CD1c-positive myeloid dendritic cell (primary cell): ENCODE measurements at regions not wholly inside any gene's neighbourhood (a gene's known extent, or its start where the extent isn't known, plus 50 kb on each side); places are given as distances from the start of the nearest gene placed in this dataset.
"Not testable (repeated sequence)": the region's sequence is repeated elsewhere in the genome, so short reads cannot be mapped to it uniquely, and the experiment has no call there.

Source experiments
- DNase-seq: peaks from one replicate; pipeline ENCODE4 v3.0.0-alpha.2; 2016; ENCODE audit errors: extremely low spot score

DNA sequence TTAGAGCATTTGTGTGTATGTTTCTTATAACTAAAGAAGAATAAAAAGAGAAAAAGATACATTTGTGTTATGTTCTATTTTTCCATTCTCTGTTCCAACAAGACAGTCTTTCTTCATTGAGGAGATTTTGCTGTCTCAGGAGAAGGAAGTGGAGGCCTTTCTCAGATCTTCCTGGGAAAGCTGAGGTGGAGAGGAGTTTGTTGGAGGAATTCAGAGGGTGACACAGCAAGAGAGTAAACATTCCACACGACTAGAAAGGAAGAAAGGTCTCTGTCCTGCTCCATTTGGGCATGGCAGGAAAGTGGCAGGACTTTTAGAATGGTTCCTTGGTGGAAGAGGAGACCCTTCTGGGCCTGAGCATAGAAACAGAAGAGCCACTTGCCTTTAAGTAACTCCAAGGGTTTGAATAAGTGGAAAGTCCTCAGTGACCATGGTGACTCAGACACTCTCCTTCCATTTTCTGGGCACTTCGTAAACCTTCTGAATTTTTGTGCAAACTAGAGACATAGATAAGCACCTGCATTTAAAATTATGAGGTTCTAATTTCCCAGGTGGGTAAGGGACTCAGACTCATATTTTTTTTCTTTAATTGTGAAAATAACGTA is 52.3 kb upstream of the COL5A2 start:
- DNase-seq = no peak

DNA sequence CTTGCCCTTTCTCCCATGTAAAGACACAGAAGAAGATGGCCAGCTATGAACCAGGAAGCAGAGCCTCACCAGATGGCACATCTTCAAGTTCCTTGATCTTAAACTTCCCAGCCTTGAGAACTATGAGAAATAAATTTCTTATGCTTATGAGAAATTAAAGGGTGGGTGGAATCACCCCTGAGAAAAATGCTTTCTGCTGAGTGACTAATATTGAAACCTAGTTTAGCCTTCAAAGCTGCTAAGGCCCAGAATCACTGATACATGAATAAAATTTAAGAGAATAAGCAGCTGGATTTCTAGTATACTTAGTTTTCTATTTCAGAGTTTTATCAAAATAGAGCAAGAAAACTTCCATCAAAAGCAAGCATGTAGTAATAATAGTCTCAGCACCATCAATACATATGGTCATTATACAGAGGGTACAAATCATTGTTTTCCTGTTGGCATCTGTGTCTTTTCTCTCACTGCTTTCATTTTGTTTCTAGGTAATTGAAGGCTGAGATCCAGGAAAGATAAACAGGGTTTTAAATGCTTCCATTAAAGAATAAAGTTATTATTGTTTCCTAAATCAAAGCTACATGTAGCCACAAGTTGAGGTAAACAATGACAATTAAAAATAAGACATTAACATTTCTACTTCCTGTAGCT is 53.3 kb upstream of the COL5A2 start:
- no peak for DNase-seq

DNA sequence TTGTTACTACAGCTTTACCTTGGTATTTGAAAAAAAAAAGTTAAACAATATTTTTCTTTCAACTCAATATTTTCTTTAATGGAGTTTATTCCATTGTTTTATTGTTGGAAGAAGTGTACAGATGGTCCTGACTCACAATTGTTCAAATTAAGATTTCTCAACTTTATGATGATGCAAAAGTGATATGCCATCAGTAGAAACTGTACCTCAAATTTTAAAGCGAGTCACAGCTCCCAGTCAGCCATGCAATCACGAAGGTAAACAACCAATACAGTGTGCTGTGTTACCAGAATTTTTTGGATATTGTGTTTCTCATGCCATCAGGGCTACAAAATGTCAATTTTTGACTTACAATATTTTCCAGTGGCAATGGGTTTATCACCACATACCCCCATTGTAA is 54.0 kb upstream of the COL5A2 start:
- no peak for DNase-seq

DNA sequence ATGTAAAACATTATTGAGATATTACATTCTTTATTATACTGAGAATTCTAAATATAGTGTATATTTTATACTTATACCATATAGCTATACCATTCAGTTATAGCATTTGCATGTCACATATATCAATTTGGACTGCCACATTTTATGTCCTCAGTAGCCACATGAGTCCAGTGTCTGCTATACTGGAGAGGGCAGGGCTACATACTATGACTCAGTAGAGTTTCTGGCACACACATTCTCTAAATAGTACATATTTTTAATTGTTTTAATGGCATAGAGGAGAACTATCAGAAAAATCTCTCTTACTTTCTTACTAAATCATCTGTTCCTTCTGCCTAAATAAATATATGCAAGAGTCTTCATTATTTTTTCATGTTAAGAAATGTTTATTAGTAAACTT is 55.4 kb upstream of the COL5A2 start:
- DNase-seq = no peak

GRCh38 chr2:189236066-189236465 is 56.5 kb upstream of the COL5A2 start:
- no peak for DNase-seq

DNA sequence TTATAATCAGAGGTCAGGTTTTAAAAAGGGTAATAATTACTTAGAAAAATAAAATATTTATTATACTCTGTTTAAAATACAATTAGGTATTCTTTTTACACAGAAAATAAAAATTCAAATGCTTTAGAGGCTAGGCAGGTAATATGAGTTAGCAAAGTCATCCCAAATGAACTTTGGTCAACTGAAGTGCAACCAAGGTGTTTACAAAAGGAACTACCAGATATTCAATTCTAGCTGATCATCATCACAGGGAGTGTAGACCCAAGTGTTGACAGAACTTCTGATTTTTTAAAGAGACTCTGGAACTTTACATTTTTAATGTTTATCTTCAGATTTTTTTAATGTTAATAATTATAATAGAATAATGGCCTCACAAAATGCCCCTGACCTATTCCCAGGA is 59.3 kb upstream of the COL5A2 start:
- no peak for DNase-seq

GRCh38 chr2:189243843-189244242 is 64.3 kb upstream of the COL5A2 start:
- not testable (repeated sequence) for DNase-seq

- DNase-seq = no peak
Observed at GRCh38 chr2:189247276-189247675, 67.7 kb upstream of the COL5A2 start.

DNA sequence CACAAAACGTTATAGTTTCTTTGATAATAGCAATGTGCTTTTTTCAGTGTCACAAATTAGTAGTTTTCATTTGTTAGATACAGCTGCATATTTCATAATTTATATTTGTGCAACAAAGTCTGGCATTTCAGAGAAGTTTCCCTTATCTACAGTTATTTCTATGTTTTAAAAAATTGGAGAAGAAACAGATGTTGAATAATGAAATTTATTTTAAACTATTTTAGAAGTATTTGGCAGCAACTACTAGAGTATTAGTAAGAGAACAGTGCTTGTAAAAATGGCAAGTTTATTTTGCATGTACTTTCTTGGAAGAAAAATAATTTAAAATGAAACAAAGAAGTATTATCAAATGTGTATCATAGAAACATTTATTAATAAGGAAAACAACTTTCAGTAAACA is 68.6 kb upstream of the COL5A2 start:
- DNase-seq = no peak

DNA sequence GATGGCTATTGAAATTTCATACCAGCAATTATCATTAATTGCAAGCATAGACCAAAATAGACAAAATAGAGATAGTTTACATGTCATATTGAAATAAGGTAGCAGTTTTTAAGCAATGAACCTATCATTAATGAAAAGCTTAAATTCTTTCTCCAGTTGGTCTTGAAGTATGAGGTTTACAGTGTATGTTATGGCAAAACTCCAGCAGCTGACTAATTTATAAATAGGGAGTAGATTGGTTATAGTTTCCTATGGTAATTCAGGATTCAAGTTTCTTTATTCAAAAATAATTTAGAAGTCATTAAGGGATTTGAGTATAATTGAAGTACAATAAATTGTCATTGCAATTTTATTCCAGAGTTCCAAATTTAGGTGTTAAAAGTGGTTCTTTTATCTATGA is 69.6 kb upstream of the COL5A2 start:
- DNase-seq = no peak

GRCh38 chr2:189249901-189250300 is 70.3 kb upstream of the COL5A2 start:
- no peak for DNase-seq

GRCh38 chr2:189252991-189253675 is 73.6 kb upstream of the COL5A2 start:
- no peak for DNase-seq

DNA sequence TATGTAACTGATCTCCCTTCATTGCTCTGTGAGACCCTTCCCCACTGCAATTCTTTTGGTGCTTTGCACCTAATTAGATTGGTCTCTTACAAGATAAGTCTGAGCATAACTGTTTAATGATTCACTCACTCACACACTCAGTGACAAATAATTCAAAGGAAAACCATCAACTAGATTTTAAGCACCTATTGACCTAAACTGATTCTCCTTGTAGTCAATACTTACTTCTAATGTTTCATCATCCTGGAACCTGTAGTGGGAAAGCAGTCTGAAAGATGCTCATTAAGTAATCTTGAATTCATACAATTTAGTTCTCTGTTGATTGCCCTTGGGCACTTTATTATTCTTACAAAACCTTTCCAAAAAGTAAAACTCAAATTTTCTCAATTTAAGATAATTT is 74.3 kb upstream of the COL5A2 start:
- DNase-seq = no peak

DNA sequence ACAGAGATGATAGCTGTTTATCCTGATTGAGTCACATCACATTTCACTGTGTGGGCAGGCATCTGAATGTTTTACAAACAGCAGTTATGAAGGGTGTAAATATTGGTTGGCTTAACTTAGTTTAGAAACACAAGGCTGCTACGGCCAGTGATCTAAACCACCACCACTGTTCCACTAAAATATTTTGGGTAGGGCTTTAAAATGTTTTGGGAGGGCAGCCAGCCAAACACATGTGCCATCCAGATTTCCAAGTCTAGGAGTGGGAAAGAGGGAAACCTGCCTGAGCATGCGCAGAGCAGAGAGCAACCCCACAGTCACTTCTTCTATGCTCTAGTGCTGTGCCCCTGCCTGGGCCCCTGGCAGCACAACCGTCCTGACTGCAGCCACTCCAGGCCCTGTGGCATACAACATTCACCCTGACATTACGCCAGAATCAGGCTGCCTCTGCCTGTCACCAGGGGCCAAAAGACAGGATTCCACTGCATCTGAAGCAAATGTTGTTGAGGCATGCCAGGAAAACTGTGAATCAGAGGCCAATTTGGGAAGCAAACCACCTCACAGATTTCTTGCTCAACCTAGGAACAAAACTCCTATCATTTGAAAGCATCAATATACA is 74.8 kb upstream of the COL5A2 start:
- no peak for DNase-seq

DNA sequence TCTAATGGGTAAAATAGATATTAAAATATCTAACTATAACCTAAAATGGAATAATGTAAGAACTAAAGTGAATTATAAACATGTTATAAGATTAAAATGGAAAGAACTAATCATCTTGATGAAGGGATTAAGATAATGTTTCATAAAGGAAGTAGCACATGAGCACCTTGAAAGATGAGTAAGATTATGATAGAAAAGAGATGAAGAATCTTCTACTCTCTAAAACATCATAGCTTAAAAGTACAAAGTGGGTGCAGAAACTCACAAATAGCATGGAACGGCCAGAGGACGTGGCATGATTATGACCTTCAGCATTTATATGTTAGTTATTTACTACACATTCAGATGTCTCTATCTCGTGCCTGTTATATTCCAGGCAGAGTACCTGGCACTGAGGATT is 76.2 kb upstream of the COL5A2 start:
- no peak for DNase-seq

GRCh38 chr2:189258616-189259365 is 79.2 kb upstream of the COL5A2 start:
- DNase-seq = no peak

GRCh38 chr2:189260361-189260814 is 80.8 kb upstream of the COL5A2 start:
- DNase-seq = no peak

GRCh38 chr2:189261431-189261841 is 81.9 kb upstream of the COL5A2 start:
- no peak for DNase-seq

- no peak for DNase-seq
Observed at GRCh38 chr2:189261916-189262315, 82.4 kb upstream of the COL5A2 start.

- DNase-seq = no peak
Observed at GRCh38 chr2:189265696-189266320, 86.2 kb upstream of the COL5A2 start.

DNA sequence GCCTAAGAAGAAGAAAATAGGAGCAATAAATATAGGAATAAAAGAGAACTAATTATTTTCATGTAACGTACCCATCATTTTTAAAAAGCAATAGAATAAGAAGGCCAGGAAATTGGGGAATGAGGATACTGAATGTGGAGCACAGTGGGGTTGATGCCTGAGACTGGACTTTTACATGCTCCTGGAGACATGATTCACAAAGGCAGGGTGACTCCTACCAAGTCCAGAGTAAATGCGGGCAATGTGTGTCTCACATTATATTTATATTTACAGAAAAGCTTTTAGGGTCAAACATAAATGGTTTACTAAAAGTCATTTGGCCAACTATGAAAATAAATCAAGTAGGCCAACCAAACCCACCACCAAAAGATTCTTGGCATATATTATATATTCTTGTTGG is 87.9 kb upstream of the COL5A2 start:
- DNase-seq = no peak
